Pancreas (tissue), 10 donors: ENCODE measurements at regions not wholly inside any gene's neighbourhood (a gene's known extent, or its start where the extent isn't known, plus 50 kb on each side); places are given as distances from the start of the nearest gene placed in this dataset.

Experiments used
- ATAC-seq, 4 donors: fragments of 200-7000 bp; cut with Tn5 transposase; one replicate each; pipeline versions ENCODE4 v1.8.0 to v1.9.1; 2020; ENCODE audit warnings: mild to moderate bottlenecking in 4 of 4, moderate library complexity in 4 of 4
- DNase-seq, 6 donors: peaks; one replicate each; pipeline ENCODE4 v3.0.0-alpha.2; 2020
- FAIRE-seq: peaks from 2 replicates; lab custom pipeline; 2012; peaks lifted over from hg19 to GRCh38; lab: Jason Lieb, UNC
- H3K27ac ChIP-seq, 4 donors: fragments of 200-600 bp; sonication (generic); 1 replicate in 3 of 4; 2 replicates in 1 of 4; pipeline versions ENCODE4 v1.5.0 to v1.8.0; 2020
- H3K27me3 ChIP-seq, 4 donors: fragments of 200-600 bp; one replicate each; pipeline ENCODE4 v1.8.0; 2021
- H3K36me3 ChIP-seq, 3 donors: fragments of 200-600 bp; sonication (generic) in 1 of 3; one replicate each; pipeline versions ENCODE4 v1.5.0 to v1.8.0; 2020 to 2021
- H3K4me1 ChIP-seq, 3 donors: fragments of 200-600 bp; one replicate each; pipeline ENCODE4 v1.8.0; 2021
- H3K4me3 ChIP-seq, 4 donors: fragments of 200-600 bp; sonication (generic) in 2 of 4; one replicate each; pipeline versions ENCODE4 v1.5.0 to v1.8.0; 2020 to 2021
- H3K9me3 ChIP-seq, 4 donors: fragments of 200-600 bp; one replicate each; pipeline ENCODE4 v1.8.0; 2021
- WGBS, 2 donors: extraction: QIAGEN DNeasy Blood & Tissue Kit; methylation state at CpG; one replicate each; pipeline ENCODE4 v1.1.7; 2013; 5-methylcytosine and 5-hydroxymethylcytosine counted together
- intact Hi-C, 3 donors: fragments of 100-400 bp; cut with DNase I; formaldehyde crosslinking; loops; one replicate each; pipeline versions ENCODE4 v1.11.1 to v1.14.2; 2022
- TF ChIP-seq, protein P1 (sequence below), 4 donors: fragments of 200-600 bp; sonication (generic) in 3 of 4; IDR thresholded peaks; one replicate each; pipeline versions ENCODE4 v1.5.0 to v1.8.0; 2021; ENCODE audit warnings: antibody characterized with exemption in 4 of 4
- donor health status: healthy with polysubstance abuse.
- donor health status: DM: no; HTN: no; CAD: no; lungs with moderate emphysema.
- donor health status: DM: no; HTN: no; CAD: no.
- donor health status: control.
- donor health status: control.
- donor health status: Bipolar disorder and iron deficiency.
- donor health status: DM: yes; HTN: yes; CAD: no.
- donor health status: DM: no; HTN: no; CAD: no.
- donor health status: DM: no; HTN: no; CAD: no.
- donor health status: DM: yes; HTN: yes; CAD: no.

DNA sequence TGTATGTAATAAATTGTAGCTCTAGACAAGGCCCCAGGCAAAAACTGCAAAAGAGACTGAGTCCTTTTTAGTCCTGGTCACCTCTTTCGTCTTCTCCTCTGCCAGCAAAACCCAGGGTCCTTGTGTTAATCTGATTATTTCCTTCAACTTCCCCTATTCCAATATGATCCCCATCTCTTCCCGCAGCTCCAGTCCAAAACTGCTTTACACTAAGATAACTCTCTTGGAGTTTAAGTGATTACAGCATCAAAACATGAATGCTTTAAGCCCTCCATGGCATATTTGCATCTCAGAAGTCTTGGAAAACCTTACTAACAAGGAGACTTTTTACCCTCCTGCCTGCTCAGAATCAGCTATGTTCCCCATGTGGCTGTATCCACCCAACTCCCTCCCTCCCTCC lies 59.3 kb downstream of the MAGEA1 start:
- H3K4me3 ChIP-seq: no peak overlapping the region
- no peaks in the 10 kb centered on the region for H3K9me3 ChIP-seq
- H3K36me3 ChIP-seq: no peaks in the 10 kb centered on the region
- ATAC-seq: no peak
- 56 to 65% methylated on average over 2 of the region's 2 CpGs for WGBS, 2 donors
- peaks cover 0 to 39% (median 4%) of the 10 kb centered on the region in 4 donors for H3K27me3 ChIP-seq
- no peak overlapping the region for H3K27ac ChIP-seq
- no peaks in the 10 kb centered on the region for H3K4me1 ChIP-seq
- no peak for DNase-seq
- TF ChIP-seq, protein P1, sequence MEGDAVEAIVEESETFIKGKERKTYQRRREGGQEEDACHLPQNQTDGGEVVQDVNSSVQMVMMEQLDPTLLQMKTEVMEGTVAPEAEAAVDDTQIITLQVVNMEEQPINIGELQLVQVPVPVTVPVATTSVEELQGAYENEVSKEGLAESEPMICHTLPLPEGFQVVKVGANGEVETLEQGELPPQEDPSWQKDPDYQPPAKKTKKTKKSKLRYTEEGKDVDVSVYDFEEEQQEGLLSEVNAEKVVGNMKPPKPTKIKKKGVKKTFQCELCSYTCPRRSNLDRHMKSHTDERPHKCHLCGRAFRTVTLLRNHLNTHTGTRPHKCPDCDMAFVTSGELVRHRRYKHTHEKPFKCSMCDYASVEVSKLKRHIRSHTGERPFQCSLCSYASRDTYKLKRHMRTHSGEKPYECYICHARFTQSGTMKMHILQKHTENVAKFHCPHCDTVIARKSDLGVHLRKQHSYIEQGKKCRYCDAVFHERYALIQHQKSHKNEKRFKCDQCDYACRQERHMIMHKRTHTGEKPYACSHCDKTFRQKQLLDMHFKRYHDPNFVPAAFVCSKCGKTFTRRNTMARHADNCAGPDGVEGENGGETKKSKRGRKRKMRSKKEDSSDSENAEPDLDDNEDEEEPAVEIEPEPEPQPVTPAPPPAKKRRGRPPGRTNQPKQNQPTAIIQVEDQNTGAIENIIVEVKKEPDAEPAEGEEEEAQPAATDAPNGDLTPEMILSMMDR (IDR thresholded peaks at IDR 0.05): no peak
- FAIRE-seq: no peak
- intact Hi-C loops: no loop called here
